SK-N-SH treated with all-trans-retinoic acid at 6 μM for 48 hours (cell line): ENCODE measurements at regions not wholly inside any gene's neighbourhood (a gene's known extent, or its start where the extent isn't known, plus 50 kb on each side); places are given as distances from the start of the nearest gene placed in this dataset.

Experiments used
- ARNTL ChIP-seq: fragments of 450-650 bp; formaldehyde crosslinking; IDR thresholded peaks from 2 replicates; pipeline ENCODE4 v1.5.0; 2020; ENCODE audit warnings: low read depth, mild to moderate bottlenecking, moderate library complexity, borderline replicate concordance
- CREB5 ChIP-seq: fragments of 250-450 bp; sonication (Bioruptor Pico); IDR thresholded peaks from 2 replicates; pipeline ENCODE4 v1.5.1; 2020; ENCODE audit warnings: low read depth, mild to moderate bottlenecking, moderate library complexity
- CSRNP3 ChIP-seq: fragments of 250-450 bp; sonication (Bioruptor Pico); IDR thresholded peaks from 2 replicates; pipeline ENCODE4 v1.5.1; 2021; ENCODE audit warnings: mild to moderate bottlenecking, moderate library complexity
- GLIS3 ChIP-seq: fragments of 250-450 bp; sonication (Bioruptor Pico); IDR thresholded peaks from 2 replicates; pipeline ENCODE4 v1.5.0; 2020; ENCODE audit warnings: mild to moderate bottlenecking, moderate library complexity
- OSR1 ChIP-seq: fragments of 250-450 bp; sonication (Bioruptor Pico); IDR thresholded peaks from 2 replicates; pipeline ENCODE4 v1.8.0; 2022; ENCODE audit warnings: moderate library complexity, mild to moderate bottlenecking, inconsistent platforms
- PATZ1 ChIP-seq: fragments of 250-450 bp; sonication (Bioruptor Pico); IDR thresholded peaks from 2 replicates; pipeline ENCODE4 v1.8.0; 2020; ENCODE audit warnings: mild to moderate bottlenecking, moderate library complexity, borderline replicate concordance
- POU6F1 ChIP-seq: fragments of 250-450 bp; sonication (Bioruptor Pico); IDR thresholded peaks from 2 replicates; pipeline ENCODE4 v1.8.0; 2021; ENCODE audit warnings: low read depth, mild to moderate bottlenecking, moderate library complexity, borderline replicate concordance
- PPARA ChIP-seq: fragments of 250-450 bp; sonication (Bioruptor Pico); IDR thresholded peaks from 2 replicates; pipeline ENCODE4 v1.5.0; 2020; ENCODE audit warnings: mild to moderate bottlenecking, borderline replicate concordance
- RARB ChIP-seq: fragments of 250-450 bp; sonication (Bioruptor Pico); IDR thresholded peaks from 2 replicates; pipeline ENCODE4 v1.8.0; 2021; ENCODE audit warnings: mild to moderate bottlenecking, moderate library complexity
- TOX ChIP-seq: fragments of 250-450 bp; sonication (Bioruptor Pico); IDR thresholded peaks from 2 replicates; pipeline ENCODE4 v1.8.0; 2021; ENCODE audit warnings: mild to moderate bottlenecking, moderate library complexity, borderline replicate concordance
- ZC3H10 ChIP-seq: fragments of 250-450 bp; sonication (Bioruptor Pico); IDR thresholded peaks from 2 replicates; pipeline ENCODE4 v1.5.1; 2021; ENCODE audit warnings: mild to moderate bottlenecking, moderate library complexity
- ZFP30 ChIP-seq: fragments of 450-650 bp; formaldehyde crosslinking; IDR thresholded peaks from 2 replicates; pipeline ENCODE4 v1.5.0; 2022; ENCODE audit warnings: mild to moderate bottlenecking, moderate library complexity

GRCh38 chr1:64378826-64379225 lies 91.1 kb upstream of the CACHD1 start:
- TF ChIP-seq PATZ1 (CRISPR knock-in tag) = no peak
- TF ChIP-seq CSRNP3 (CRISPR knock-in tag) = no peak
- no peak for TF ChIP-seq RARB (CRISPR knock-in tag)
- TF ChIP-seq CREB5 (CRISPR knock-in tag) = no peak
- no peak for TF ChIP-seq PPARA (CRISPR knock-in tag)
- no peak for TF ChIP-seq ZFP30
- TF ChIP-seq GLIS3 = no peak
- no peak for TF ChIP-seq OSR1
- TF ChIP-seq ARNTL (CRISPR knock-in tag) = no peak
- no peak for TF ChIP-seq POU6F1 (CRISPR knock-in tag)
- TF ChIP-seq TOX = no peak
- TF ChIP-seq ZC3H10 = no peak
